ENCODE measurements at regions not wholly inside any gene's neighbourhood (a gene's known extent, or its start where the extent isn't known, plus 50 kb on each side); places are given as distances from the start of the nearest gene placed in this dataset.

DNA sequence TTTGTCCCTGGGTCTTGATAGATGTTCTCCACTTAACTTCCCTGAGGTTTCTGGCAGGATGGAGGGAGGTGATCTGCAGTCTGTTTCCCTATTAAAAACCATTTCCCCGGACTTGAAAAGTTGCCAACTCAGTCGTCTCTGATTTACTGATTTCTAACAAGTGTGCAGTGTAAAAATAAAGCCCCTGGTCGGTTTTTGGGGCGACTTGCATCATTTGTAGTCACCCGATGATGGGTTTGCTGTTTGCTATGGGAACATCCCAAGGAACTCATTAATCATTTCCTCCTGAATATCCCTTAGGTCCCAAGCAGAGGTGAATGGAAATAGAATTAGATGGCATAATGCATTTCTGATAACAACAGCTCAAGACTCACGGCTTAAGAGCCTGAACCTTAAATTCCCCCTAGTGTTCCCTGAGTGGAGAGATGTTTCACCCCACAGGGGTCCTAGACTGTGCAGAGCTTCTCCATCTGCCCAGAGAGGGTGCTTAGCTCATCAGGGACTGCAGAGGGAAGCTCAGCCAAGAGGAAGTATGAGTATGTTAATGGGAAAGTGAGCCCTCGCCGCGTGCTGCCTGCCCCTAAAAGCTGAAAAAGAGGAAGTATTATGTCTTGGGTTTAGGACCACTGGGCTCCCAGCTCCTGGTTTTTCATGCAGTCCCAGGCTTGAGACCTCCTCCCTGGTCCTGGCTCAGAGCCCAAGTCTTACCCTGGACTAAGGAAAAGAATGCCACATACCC, 115.1 kb upstream of the DAP start (continued):
- no peak for TF ChIP-seq RXRA (IDR thresholded peaks at IDR 0.05; ENCODE audit: insufficient read depth, low read depth, low read length)
- no peak for TF ChIP-seq SAP30 (IDR thresholded peaks at IDR 0.05; ENCODE audit: insufficient read depth, insufficient replicate concordance, low read length)

Data from H1 (cell line).